ENCODE measurements at regions not wholly inside any gene's neighbourhood (a gene's known extent, or its start where the extent isn't known, plus 50 kb on each side); places are given as distances from the start of the nearest gene placed in this dataset.

DNA sequence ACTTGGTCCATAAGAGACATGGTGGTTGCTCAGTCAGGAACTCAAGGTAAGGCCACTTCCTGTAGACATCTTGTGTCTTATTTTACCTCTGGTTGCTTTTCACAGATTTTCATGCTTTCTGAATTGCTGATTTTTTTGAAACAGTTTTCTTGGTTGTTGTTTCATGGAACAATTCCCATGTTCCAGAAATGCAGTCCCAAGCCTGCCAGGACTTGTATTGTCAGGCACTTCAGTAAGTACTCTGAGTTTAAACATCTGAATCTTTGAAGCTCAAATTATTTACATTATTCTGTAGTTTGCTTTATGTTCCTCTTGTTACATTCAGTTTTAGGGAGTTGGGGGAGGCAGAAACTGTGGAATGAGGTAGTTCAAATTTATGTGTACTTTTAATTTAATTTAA is 290.2 kb downstream of the DMRT2 start:
- H3K9ac ChIP-seq (ENCODE audit: low read depth, low read length) = no peak overlapping the region
- H3K4me3 ChIP-seq (ENCODE audit: low read depth, low read length) = no peak overlapping the region
- H3K4me1 ChIP-seq (ENCODE audit: control insufficient read depth, insufficient read depth, low read length) = no peaks in the 10 kb centered on the region
- H3K9me3 ChIP-seq (ENCODE audit: control insufficient read depth, insufficient read depth, low read length) = no peaks in the 10 kb centered on the region
- H3K36me3 ChIP-seq (ENCODE audit: control insufficient read depth, insufficient read depth, low read length) = no peaks in the 10 kb centered on the region
- no peaks in the 10 kb centered on the region for H3K27me3 ChIP-seq (ENCODE audit: control insufficient read depth, insufficient read depth, low read length)

DNA sequence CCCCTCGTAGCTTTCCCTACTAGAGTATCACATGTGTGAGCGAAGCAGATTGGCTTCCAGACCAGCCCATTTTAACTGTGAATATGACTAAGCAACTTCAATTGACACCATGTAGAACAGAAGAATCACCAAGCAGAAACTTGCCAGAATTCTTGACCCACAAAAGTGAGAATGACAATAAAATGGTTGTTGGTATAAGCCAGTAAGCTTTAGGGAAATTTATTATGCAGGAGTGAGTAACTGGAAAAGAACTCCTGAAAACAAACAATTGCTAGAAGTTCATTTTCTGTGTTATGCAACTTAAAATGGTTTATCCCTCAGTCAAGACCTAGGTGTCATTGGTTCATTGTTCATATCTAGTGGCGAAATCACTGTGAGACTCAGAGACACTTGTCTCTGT is 303.1 kb downstream of the DMRT2 start:
- Histone ChIP-seq H3K27me3 (ENCODE audit: control insufficient read depth, insufficient read depth, low read length) (no peaks in the 10 kb centered on the region), H3K9me3 (ENCODE audit: control insufficient read depth, insufficient read depth, low read length) (no peaks in the 10 kb centered on the region), H3K4me1 (ENCODE audit: control insufficient read depth, insufficient read depth, low read length) (no peaks in the 10 kb centered on the region), H3K9ac (ENCODE audit: low read depth, low read length) (no peak overlapping the region), H3K4me3 (ENCODE audit: low read depth, low read length) (no peak overlapping the region), H3K36me3 (ENCODE audit: control insufficient read depth, insufficient read depth, low read length) (no peaks in the 10 kb centered on the region)

DNA sequence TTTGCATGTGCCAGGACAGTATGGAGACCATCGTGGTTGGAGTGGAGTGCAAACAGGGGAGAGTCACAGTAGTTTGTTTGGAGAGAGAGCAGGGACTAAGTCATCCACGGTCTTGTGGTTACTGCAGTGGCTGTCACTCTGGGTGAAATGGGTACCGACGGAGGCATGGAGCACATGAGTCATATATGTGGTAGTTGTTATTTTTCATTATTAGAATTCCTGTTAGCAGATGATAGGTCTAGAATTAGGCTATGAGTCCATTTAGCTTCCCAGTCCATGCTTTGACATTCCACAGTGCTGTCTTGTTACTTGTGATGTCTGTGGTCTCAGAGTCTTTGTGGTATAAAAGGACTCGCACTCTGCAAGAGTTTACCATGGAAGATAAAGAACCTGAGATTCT is 303.9 kb downstream of the DMRT2 start:
- H3K4me1 ChIP-seq (ENCODE audit: control insufficient read depth, insufficient read depth, low read length) = no peaks in the 10 kb centered on the region
- no peaks in the 10 kb centered on the region for H3K27me3 ChIP-seq (ENCODE audit: control insufficient read depth, insufficient read depth, low read length)
- H3K4me3 ChIP-seq (ENCODE audit: low read depth, low read length) = no peak overlapping the region
- no peaks in the 10 kb centered on the region for H3K36me3 ChIP-seq (ENCODE audit: control insufficient read depth, insufficient read depth, low read length)
- no peak overlapping the region for H3K9ac ChIP-seq (ENCODE audit: low read depth, low read length)
- H3K9me3 ChIP-seq (ENCODE audit: control insufficient read depth, insufficient read depth, low read length) = no peaks in the 10 kb centered on the region

- no peaks in the 10 kb centered on the region for H3K9me3 ChIP-seq (ENCODE audit: control insufficient read depth, insufficient read depth, low read length)
- H3K4me1 ChIP-seq (ENCODE audit: control insufficient read depth, insufficient read depth, low read length) = no peaks in the 10 kb centered on the region
- no peaks in the 10 kb centered on the region for H3K36me3 ChIP-seq (ENCODE audit: control insufficient read depth, insufficient read depth, low read length)
- H3K4me3 ChIP-seq (ENCODE audit: low read depth, low read length) = no peak overlapping the region
- H3K27me3 ChIP-seq (ENCODE audit: control insufficient read depth, insufficient read depth, low read length) = no peaks in the 10 kb centered on the region
- H3K9ac ChIP-seq (ENCODE audit: low read depth, low read length) = no peak overlapping the region
These were observed 304.4 kb downstream of the DMRT2 start for GRCh38 chr9:1354606-1355005.

DNA sequence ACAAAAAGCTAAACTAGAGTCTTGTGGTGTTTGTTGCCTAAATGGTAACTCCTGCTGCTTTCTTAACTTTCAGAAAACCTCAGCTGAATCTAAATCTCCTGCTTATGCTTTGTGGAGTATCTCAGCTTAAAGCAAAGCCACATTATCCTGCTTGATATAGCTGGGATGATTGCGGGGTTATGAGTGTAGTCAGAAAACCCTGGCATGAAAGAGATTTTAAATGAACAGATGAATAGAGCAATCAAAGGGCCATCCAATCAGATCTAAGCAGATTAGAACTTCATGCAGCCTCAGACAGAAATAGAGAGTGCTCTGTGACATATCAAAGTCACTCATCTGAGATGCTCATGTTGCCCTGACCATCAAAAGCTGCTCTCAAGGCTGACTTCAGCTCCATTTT is 305.5 kb downstream of the DMRT2 start:
- Histone ChIP-seq H3K4me3 (ENCODE audit: low read depth, low read length) (no peak overlapping the region), H3K27me3 (ENCODE audit: control insufficient read depth, insufficient read depth, low read length) (no peaks in the 10 kb centered on the region), H3K9me3 (ENCODE audit: control insufficient read depth, insufficient read depth, low read length) (no peaks in the 10 kb centered on the region), H3K9ac (ENCODE audit: low read depth, low read length) (no peak overlapping the region), H3K4me1 (ENCODE audit: control insufficient read depth, insufficient read depth, low read length) (no peaks in the 10 kb centered on the region), H3K36me3 (ENCODE audit: control insufficient read depth, insufficient read depth, low read length) (no peaks in the 10 kb centered on the region)

DNA sequence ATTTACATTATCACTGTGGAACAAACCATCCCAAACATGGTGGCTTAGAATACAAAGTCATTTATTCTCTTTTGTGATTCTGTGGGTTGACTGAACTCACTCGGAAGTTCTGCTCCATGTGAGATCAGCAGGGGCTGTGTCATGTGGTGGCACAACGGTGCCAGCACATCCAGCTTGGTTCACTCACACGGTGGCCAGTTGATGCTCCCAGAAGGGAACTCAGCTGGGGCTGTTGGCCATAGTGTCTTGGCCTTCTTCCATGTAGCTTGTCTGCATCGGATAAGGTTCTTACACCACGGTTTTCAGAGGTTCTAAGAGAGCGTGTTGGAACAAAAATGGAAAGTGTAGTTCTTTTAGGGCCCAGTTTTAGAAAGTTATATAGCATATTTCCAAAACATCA is 312.7 kb downstream of the DMRT2 start:
- no peak overlapping the region for H3K4me3 ChIP-seq (ENCODE audit: low read depth, low read length)

GRCh38 chr9:1366276-1366675 is 316.1 kb downstream of the DMRT2 start:
- Histone ChIP-seq H3K4me3 (ENCODE audit: low read depth, low read length) (no peak overlapping the region), H3K4me1 (ENCODE audit: control insufficient read depth, insufficient read depth, low read length) (no peaks in the 10 kb centered on the region), H3K27me3 (ENCODE audit: control insufficient read depth, insufficient read depth, low read length) (no peaks in the 10 kb centered on the region), H3K9me3 (ENCODE audit: control insufficient read depth, insufficient read depth, low read length) (no peaks in the 10 kb centered on the region), H3K9ac (ENCODE audit: low read depth, low read length) (no peak overlapping the region), H3K36me3 (ENCODE audit: control insufficient read depth, insufficient read depth, low read length) (no peaks in the 10 kb centered on the region)

More for the DNA sequence above, 312.7 kb downstream of the DMRT2 start:
- Histone ChIP-seq H3K36me3 (ENCODE audit: control insufficient read depth, insufficient read depth, low read length) (no peaks in the 10 kb centered on the region), H3K4me1 (ENCODE audit: control insufficient read depth, insufficient read depth, low read length) (no peaks in the 10 kb centered on the region), H3K27me3 (ENCODE audit: control insufficient read depth, insufficient read depth, low read length) (no peaks in the 10 kb centered on the region), H3K9me3 (ENCODE audit: control insufficient read depth, insufficient read depth, low read length) (no peaks in the 10 kb centered on the region), H3K9ac (ENCODE audit: low read depth, low read length) (no peak overlapping the region)

- Histone ChIP-seq H3K4me1 (ENCODE audit: control insufficient read depth, insufficient read depth, low read length) (no peaks in the 10 kb centered on the region), H3K4me3 (ENCODE audit: low read depth, low read length) (no peak overlapping the region), H3K9me3 (ENCODE audit: control insufficient read depth, insufficient read depth, low read length) (no peaks in the 10 kb centered on the region), H3K36me3 (ENCODE audit: control insufficient read depth, insufficient read depth, low read length) (no peaks in the 10 kb centered on the region), H3K27me3 (ENCODE audit: control insufficient read depth, insufficient read depth, low read length) (no peaks in the 10 kb centered on the region), H3K9ac (ENCODE audit: low read depth, low read length) (no peak overlapping the region)
These were observed 319.1 kb downstream of the DMRT2 start for GRCh38 chr9:1369297-1369696.

GRCh38 chr9:1373445-1373844 is 323.3 kb downstream of the DMRT2 start:
- no peaks in the 10 kb centered on the region for H3K4me1 ChIP-seq (ENCODE audit: control insufficient read depth, insufficient read depth, low read length)
- H3K27me3 ChIP-seq (ENCODE audit: control insufficient read depth, insufficient read depth, low read length) = no peaks in the 10 kb centered on the region
- no peak overlapping the region for H3K4me3 ChIP-seq (ENCODE audit: low read depth, low read length)

DNA sequence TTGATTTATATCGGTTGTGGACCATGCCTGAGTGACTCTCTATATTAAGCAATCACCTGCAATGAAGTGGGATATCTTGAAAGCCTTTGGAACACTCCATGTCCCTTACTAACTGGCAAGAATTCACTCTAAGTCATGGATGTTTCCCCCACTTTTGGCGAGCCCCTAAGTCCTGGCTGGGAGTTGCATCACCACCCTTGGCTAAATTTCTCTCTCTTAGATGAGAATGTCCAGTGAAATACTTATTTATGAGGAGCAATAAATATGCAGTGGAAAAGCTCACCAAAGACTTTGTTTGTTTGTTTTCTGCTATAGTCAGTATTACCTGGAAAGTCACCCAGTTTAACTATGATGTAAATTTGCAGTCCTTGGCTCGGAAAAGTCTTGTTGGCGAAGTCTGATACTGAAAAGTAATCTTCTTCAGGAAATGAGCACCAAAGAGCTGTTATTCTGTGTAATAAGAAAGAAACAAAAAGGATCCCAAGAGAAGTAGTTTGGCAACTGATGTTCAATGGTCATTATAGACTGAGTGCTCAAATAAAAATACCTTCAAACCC is 333.8 kb downstream of the DMRT2 start:
- Histone ChIP-seq H3K9me3 (ENCODE audit: control insufficient read depth, insufficient read depth, low read length) (no peaks in the 10 kb centered on the region), H3K4me1 (ENCODE audit: control insufficient read depth, insufficient read depth, low read length) (no peaks in the 10 kb centered on the region), H3K36me3 (ENCODE audit: control insufficient read depth, insufficient read depth, low read length) (no peaks in the 10 kb centered on the region), H3K4me3 (ENCODE audit: low read depth, low read length) (no peak overlapping the region), H3K9ac (ENCODE audit: low read depth, low read length) (no peak overlapping the region), H3K27me3 (ENCODE audit: control insufficient read depth, insufficient read depth, low read length) (no peaks in the 10 kb centered on the region)

More at GRCh38 chr9:1373445-1373844, 323.3 kb downstream of the DMRT2 start:
- Histone ChIP-seq H3K9me3 (ENCODE audit: control insufficient read depth, insufficient read depth, low read length) (no peaks in the 10 kb centered on the region), H3K36me3 (ENCODE audit: control insufficient read depth, insufficient read depth, low read length) (no peaks in the 10 kb centered on the region), H3K9ac (ENCODE audit: low read depth, low read length) (no peak overlapping the region)

GRCh38 chr9:1384816-1385215 is 334.7 kb downstream of the DMRT2 start:
- Histone ChIP-seq H3K4me3 (ENCODE audit: low read depth, low read length) (no peak overlapping the region), H3K9me3 (ENCODE audit: control insufficient read depth, insufficient read depth, low read length) (no peaks in the 10 kb centered on the region), H3K36me3 (ENCODE audit: control insufficient read depth, insufficient read depth, low read length) (no peaks in the 10 kb centered on the region), H3K4me1 (ENCODE audit: control insufficient read depth, insufficient read depth, low read length) (no peaks in the 10 kb centered on the region), H3K9ac (ENCODE audit: low read depth, low read length) (no peak overlapping the region), H3K27me3 (ENCODE audit: control insufficient read depth, insufficient read depth, low read length) (no peaks in the 10 kb centered on the region)

DNA sequence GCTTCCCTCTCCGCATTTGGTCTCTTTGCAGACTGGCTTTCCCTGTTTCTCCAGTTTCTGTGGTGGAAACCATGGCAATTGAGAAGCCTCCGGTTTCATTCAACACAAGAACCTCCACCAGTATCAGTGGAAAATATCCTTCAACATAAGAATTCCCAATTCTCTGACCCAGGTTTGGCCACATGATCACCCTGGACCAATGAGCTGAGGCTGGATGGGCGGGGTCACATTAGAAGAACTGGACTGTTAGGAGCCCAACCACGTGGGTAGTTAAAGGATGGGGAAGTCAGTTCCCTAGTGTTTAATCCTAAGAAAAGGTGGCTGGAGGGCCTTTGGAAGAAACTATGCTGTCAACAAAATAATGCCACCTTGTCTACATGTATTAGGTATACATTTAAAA is 336.3 kb downstream of the DMRT2 start:
- Histone ChIP-seq H3K4me3 (ENCODE audit: low read depth, low read length) (no peak overlapping the region), H3K9ac (ENCODE audit: low read depth, low read length) (no peak overlapping the region), H3K36me3 (ENCODE audit: control insufficient read depth, insufficient read depth, low read length) (no peaks in the 10 kb centered on the region), H3K9me3 (ENCODE audit: control insufficient read depth, insufficient read depth, low read length) (no peaks in the 10 kb centered on the region), H3K4me1 (ENCODE audit: control insufficient read depth, insufficient read depth, low read length) (no peaks in the 10 kb centered on the region), H3K27me3 (ENCODE audit: control insufficient read depth, insufficient read depth, low read length) (no peaks in the 10 kb centered on the region)
